Pancreas (tissue), 10 donors: ENCODE measurements at regions not wholly inside any gene's neighbourhood (a gene's known extent, or its start where the extent isn't known, plus 50 kb on each side); places are given as distances from the start of the nearest gene placed in this dataset.

Experiments
- ATAC-seq, 4 donors: fragments of 200-7000 bp; cut with Tn5 transposase; one replicate each; pipeline versions ENCODE4 v1.8.0 to v1.9.1; 2020; ENCODE audit warnings: mild to moderate bottlenecking in 4 of 4, moderate library complexity in 4 of 4
- DNase-seq, 6 donors: peaks; one replicate each; pipeline ENCODE4 v3.0.0-alpha.2; 2020
- FAIRE-seq: peaks from 2 replicates; lab custom pipeline; 2012; peaks lifted over from hg19 to GRCh38; lab: Jason Lieb, UNC
- H3K27ac ChIP-seq, 4 donors: fragments of 200-600 bp; sonication (generic); 1 replicate in 3 of 4; 2 replicates in 1 of 4; pipeline versions ENCODE4 v1.5.0 to v1.8.0; 2020
- H3K27me3 ChIP-seq, 4 donors: fragments of 200-600 bp; one replicate each; pipeline ENCODE4 v1.8.0; 2021
- H3K36me3 ChIP-seq, 3 donors: fragments of 200-600 bp; sonication (generic) in 1 of 3; one replicate each; pipeline versions ENCODE4 v1.5.0 to v1.8.0; 2020 to 2021
- H3K4me1 ChIP-seq, 3 donors: fragments of 200-600 bp; one replicate each; pipeline ENCODE4 v1.8.0; 2021
- H3K4me3 ChIP-seq, 4 donors: fragments of 200-600 bp; sonication (generic) in 2 of 4; one replicate each; pipeline versions ENCODE4 v1.5.0 to v1.8.0; 2020 to 2021
- H3K9me3 ChIP-seq, 4 donors: fragments of 200-600 bp; one replicate each; pipeline ENCODE4 v1.8.0; 2021
- CTCF ChIP-seq, 4 donors: fragments of 200-600 bp; sonication (generic) in 3 of 4; IDR thresholded peaks; one replicate each; pipeline versions ENCODE4 v1.5.0 to v1.8.0; 2021; ENCODE audit warnings: antibody characterized with exemption in 4 of 4
- WGBS, 2 donors: extraction: QIAGEN DNeasy Blood & Tissue Kit; methylation state at CpG; one replicate each; pipeline ENCODE4 v1.1.7; 2013; 5-methylcytosine and 5-hydroxymethylcytosine counted together
- intact Hi-C, 3 donors: fragments of 100-400 bp; cut with DNase I; formaldehyde crosslinking; loops; one replicate each; pipeline versions ENCODE4 v1.11.1 to v1.14.2; 2022
- donor health status: healthy with polysubstance abuse.
- donor health status: DM: no; HTN: no; CAD: no; lungs with moderate emphysema.
- donor health status: DM: no; HTN: no; CAD: no.
- donor health status: control.
- donor health status: control.
- donor health status: Bipolar disorder and iron deficiency.
- donor health status: DM: yes; HTN: yes; CAD: no.
- donor health status: DM: no; HTN: no; CAD: no.
- donor health status: DM: no; HTN: no; CAD: no.
- donor health status: DM: yes; HTN: yes; CAD: no.

- no peak for TF ChIP-seq CTCF (IDR thresholded peaks at IDR 0.05)
- intact Hi-C loops: no loop called here
- ATAC-seq: no peak
- no peaks in the 10 kb centered on the region for H3K9me3 ChIP-seq
- DNase-seq: peak in 2 of 6 donors; percentile 1 to 21
- WGBS, 2 donors: 47 to 49% methylated on average over 8 of the region's 8 CpGs
- no peaks in the 10 kb centered on the region for H3K27me3 ChIP-seq
- FAIRE-seq: no peak
- H3K36me3 ChIP-seq: no peaks in the 10 kb centered on the region
- H3K4me1 ChIP-seq: no peaks in the 10 kb centered on the region
- H3K4me3 ChIP-seq: no peak overlapping the region
- no peak overlapping the region for H3K27ac ChIP-seq
These were observed 221.2 kb upstream of the C1orf174 start for GRCh38 chr1:4121293-4121684.

GRCh38 chr1:4121834-4122512 is 221.9 kb upstream of the C1orf174 start:
- ATAC-seq (no peak), DNase-seq (peak in 2 of 6 donors; percentile 2 to 25), FAIRE-seq (no peak)
- Histone ChIP-seq H3K27me3 (no peaks in the 10 kb centered on the region), H3K4me3 (no peak overlapping the region), H3K9me3 (no peaks in the 10 kb centered on the region), H3K27ac (no peak overlapping the region), H3K4me1 (no peaks in the 10 kb centered on the region), H3K36me3 (no peaks in the 10 kb centered on the region)
- no peak for TF ChIP-seq CTCF (IDR thresholded peaks at IDR 0.05)
- WGBS, 2 donors: 50 to 52% methylated on average over 20 of the region's 20 CpGs
- intact Hi-C loops: no loop called here

- DNase-seq (peak in 1 of 6 donors; percentile 6), ATAC-seq (no peak), FAIRE-seq (no peak)
- 57 to 67% methylated on average over 8 of the region's 8 CpGs for WGBS, 2 donors
- TF ChIP-seq CTCF (IDR thresholded peaks at IDR 0.05): no peak
- Histone ChIP-seq H3K27me3 (no peaks in the 10 kb centered on the region), H3K27ac (no peak overlapping the region), H3K4me1 (no peaks in the 10 kb centered on the region), H3K9me3 (no peaks in the 10 kb centered on the region), H3K4me3 (no peak overlapping the region), H3K36me3 (no peaks in the 10 kb centered on the region)
- intact Hi-C loops: no loop called here
These were observed 222.6 kb upstream of the C1orf174 start for GRCh38 chr1:4122513-4123160.

- no peak for TF ChIP-seq CTCF (IDR thresholded peaks at IDR 0.05)
- FAIRE-seq (no peak), DNase-seq (no peak), ATAC-seq (no peak)
- intact Hi-C loops: no loop called here
- 55 to 71% methylated on average over 6 of the region's 6 CpGs for WGBS, 2 donors
- H3K27me3 ChIP-seq: no peaks in the 10 kb centered on the region
- H3K4me1 ChIP-seq: no peaks in the 10 kb centered on the region
- no peak overlapping the region for H3K4me3 ChIP-seq
- no peak overlapping the region for H3K27ac ChIP-seq
- H3K9me3 ChIP-seq: no peaks in the 10 kb centered on the region
- H3K36me3 ChIP-seq: no peaks in the 10 kb centered on the region
These were observed 224.6 kb upstream of the C1orf174 start for GRCh38 chr1:4124631-4125145.

- Histone ChIP-seq H3K4me3 (no peak overlapping the region), H3K36me3 (no peaks in the 10 kb centered on the region), H3K27me3 (no peaks in the 10 kb centered on the region), H3K4me1 (no peaks in the 10 kb centered on the region), H3K27ac (no peak overlapping the region), H3K9me3 (no peaks in the 10 kb centered on the region)
- intact Hi-C loops: no loop called here
- no peak for DNase-seq
- no peak for ATAC-seq
- FAIRE-seq: no peak
- 75 to 86% methylated on average over 9 of the region's 9 CpGs for WGBS, 2 donors
- TF ChIP-seq CTCF (IDR thresholded peaks at IDR 0.05): no peak
These were observed 226.2 kb upstream of the C1orf174 start for GRCh38 chr1:4126251-4126650.
